Neutrophil (primary cell): ENCODE measurements at regions not wholly inside any gene's neighbourhood (a gene's known extent, or its start where the extent isn't known, plus 50 kb on each side); places are given as distances from the start of the nearest gene placed in this dataset.

ENCODE experiments used
- H3K27ac ChIP-seq: fragments of 200-600 bp; sonication (generic); 2 replicates; pipeline ENCODE4 v1.5.1; 2016; ENCODE audit warnings: mild to moderate bottlenecking, moderate library complexity
- H3K27me3 ChIP-seq: fragments of 200-600 bp; sonication (generic); 2 replicates; pipeline ENCODE4 v1.6.0; 2016; ENCODE audit warnings: mild to moderate bottlenecking
- H3K36me3 ChIP-seq: fragments of 200-600 bp; sonication (generic); 2 replicates; pipeline ENCODE4 v1.5.1; 2017
- H3K4me1 ChIP-seq, 2 experiments: fragments of 200-600 bp in 1 of 2; sonication (generic) in 1 of 2; 1 replicate in 1 of 2; 2 replicates in 1 of 2; pipeline versions ENCODE4 v1.5.1 to v1.6.1; 2013 to 2016; ENCODE audit warnings: low read depth in 1 of 2, low read length in 1 of 2, mild to moderate bottlenecking in 1 of 2, moderate library complexity in 1 of 2; ENCODE audit not compliant: control insufficient read depth in 1 of 2, insufficient read depth in 1 of 2
- H3K4me3 ChIP-seq, 2 experiments: fragments of 200-600 bp in 1 of 2; sonication (generic) in 1 of 2; 1 replicate in 1 of 2; 2 replicates in 1 of 2; pipeline ENCODE4 v1.5.1; 2013 to 2016; ENCODE audit warnings: low read depth in 1 of 2, low read length in 1 of 2, mild to moderate bottlenecking in 1 of 2, moderate library complexity in 1 of 2
- H3K9me3 ChIP-seq: fragments of 200-600 bp; sonication (generic); 2 replicates; pipeline ENCODE4 v1.5.1; 2016
- TF ChIP-seq, protein P1 (sequence below): fragments of 200-600 bp; sonication (generic); IDR thresholded peaks from 2 replicates; pipeline ENCODE4 v1.5.1; 2016; ENCODE audit warnings: antibody characterized with exemption

DNA sequence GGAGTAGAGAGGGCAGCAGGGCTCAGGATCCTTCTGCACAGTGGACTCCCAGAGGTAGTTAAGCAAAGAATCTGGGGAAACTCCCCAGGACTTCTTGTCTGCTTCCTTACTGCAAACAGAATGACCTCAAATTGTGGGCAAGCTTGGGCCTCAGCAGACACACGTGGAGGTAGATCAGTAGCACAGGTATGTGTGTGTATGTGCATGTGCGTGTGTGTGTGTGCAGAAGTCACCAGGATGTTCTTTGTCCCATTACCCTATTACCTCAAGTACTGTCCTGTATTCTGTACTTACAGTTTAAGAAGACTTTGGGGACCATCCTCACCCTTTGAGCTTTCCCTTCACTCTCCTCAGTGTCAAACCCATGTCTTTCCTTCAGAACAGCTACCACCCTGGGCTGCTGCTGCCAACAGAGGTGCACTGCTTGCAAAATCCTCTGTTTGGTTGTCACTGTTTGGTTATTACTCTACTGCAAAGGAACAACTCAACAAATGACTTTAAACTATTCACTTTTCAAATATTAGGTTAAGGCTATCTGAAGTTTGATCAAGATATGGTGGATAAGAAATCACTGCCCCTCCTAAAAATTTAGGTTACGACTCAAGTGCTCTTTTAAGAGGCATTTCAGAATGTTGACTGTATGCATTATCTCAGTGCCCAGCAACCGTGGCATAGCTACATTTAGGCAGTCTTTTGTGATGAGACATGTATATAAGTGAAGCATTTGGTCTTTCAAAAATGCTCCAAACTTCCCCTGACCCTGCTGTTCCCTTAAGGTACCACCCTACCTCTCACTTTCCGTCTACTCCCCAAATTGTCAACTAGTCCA is 78.2 kb upstream of the MBIP start:
- no peaks in the 10 kb centered on the region for H3K36me3 ChIP-seq
- no peaks in the 10 kb centered on the region for H3K27me3 ChIP-seq
- H3K9me3 ChIP-seq = no peaks in the 10 kb centered on the region
- H3K4me1 ChIP-seq = no peaks in the 10 kb centered on the region
- TF ChIP-seq, protein P1, sequence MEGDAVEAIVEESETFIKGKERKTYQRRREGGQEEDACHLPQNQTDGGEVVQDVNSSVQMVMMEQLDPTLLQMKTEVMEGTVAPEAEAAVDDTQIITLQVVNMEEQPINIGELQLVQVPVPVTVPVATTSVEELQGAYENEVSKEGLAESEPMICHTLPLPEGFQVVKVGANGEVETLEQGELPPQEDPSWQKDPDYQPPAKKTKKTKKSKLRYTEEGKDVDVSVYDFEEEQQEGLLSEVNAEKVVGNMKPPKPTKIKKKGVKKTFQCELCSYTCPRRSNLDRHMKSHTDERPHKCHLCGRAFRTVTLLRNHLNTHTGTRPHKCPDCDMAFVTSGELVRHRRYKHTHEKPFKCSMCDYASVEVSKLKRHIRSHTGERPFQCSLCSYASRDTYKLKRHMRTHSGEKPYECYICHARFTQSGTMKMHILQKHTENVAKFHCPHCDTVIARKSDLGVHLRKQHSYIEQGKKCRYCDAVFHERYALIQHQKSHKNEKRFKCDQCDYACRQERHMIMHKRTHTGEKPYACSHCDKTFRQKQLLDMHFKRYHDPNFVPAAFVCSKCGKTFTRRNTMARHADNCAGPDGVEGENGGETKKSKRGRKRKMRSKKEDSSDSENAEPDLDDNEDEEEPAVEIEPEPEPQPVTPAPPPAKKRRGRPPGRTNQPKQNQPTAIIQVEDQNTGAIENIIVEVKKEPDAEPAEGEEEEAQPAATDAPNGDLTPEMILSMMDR = no peak
- no peak overlapping the region for H3K27ac ChIP-seq
- no peak overlapping the region for H3K4me3 ChIP-seq

DNA sequence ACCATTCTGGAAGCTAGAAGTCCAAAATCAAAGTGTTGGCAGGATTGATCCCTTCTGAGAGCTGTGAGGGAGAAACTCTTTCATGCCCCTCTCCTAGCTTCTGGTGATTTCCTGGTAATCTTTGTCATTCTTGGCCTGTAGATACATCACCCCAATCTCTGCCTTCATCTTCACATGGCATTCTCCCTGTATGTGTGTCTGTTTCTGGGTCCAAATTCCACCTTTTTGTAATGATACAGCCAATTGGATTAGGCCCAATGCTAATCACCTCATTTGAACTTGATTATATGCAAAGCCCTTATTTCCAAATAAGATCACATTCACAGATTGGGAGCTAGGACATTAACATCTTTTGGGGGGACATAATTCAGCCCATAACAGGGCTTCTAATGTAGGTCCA is 76.9 kb upstream of the MBIP start:
- no peaks in the 10 kb centered on the region for H3K27me3 ChIP-seq
- TF ChIP-seq, protein P1 = no peak
- H3K9me3 ChIP-seq = no peaks in the 10 kb centered on the region
- H3K36me3 ChIP-seq = no peaks in the 10 kb centered on the region
- no peaks in the 10 kb centered on the region for H3K4me1 ChIP-seq
- no peak overlapping the region for H3K27ac ChIP-seq
- no peak overlapping the region for H3K4me3 ChIP-seq

DNA sequence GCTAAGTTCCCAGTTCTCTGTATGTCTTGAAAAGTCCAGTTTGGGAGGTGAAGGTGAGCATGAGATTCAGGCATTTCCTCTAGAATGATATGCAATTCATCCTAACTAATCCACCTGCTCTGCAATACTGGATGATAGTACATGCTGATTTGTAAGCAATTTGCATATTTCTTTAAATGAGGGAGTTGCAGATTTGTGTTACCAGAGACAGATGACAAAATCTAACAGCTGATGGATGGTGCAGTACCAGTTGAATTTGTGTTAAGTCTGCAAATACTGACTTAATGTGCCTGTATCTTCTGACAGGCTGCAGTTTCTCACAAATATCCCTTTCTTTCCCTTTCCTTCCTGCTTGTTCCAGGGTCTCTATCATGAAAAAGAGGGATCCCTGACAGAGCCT is 76.4 kb upstream of the MBIP start:
- Histone ChIP-seq H3K4me1 (no peaks in the 10 kb centered on the region), H3K27ac (no peak overlapping the region), H3K9me3 (no peaks in the 10 kb centered on the region), H3K4me3 (no peak overlapping the region), H3K36me3 (no peaks in the 10 kb centered on the region), H3K27me3 (no peaks in the 10 kb centered on the region)
- TF ChIP-seq, protein P1 = no peak

DNA sequence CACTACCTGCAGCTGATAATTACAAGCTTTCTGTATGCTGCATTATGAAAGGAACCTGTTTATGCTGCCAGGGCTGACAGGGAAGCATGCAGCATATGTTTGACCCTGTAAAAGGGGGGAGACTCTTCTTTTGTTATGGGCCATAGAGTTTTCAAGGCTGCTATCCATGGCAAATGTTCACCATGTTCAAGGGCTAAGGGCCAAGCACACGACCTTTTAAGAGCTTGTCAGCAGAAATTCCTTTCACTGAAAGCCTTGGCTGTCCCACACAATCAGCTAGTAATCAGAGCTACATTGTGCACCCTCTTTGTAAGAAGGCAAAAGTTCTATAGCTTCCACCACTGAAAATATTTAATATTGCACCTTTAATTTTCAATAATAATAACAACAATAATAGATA is 74.2 kb upstream of the MBIP start:
- Histone ChIP-seq H3K27me3 (peaks cover 3% of the 10 kb centered on the region), H3K27ac (no peak overlapping the region), H3K36me3 (no peaks in the 10 kb centered on the region), H3K9me3 (no peaks in the 10 kb centered on the region), H3K4me1 (no peaks in the 10 kb centered on the region), H3K4me3 (no peak overlapping the region)
- TF ChIP-seq, protein P1 = no peak

DNA sequence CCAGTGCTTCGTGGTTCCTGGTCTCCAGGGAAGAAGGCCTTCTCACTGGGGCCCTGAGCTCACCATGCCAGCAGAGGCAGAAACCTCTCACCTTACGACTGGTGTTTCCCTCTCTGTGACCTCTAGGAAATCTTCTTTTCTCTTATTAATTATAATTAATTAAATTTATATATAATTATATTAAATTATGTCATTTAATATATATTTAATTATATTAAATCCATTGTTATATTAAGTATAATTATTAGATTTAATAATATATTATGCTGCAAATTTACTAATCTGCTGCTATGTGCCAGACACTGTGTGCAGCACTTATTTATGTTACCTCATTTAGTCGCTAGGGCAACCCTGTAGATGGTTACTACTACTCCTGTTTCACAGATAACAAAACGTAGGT is 70.3 kb upstream of the MBIP start:
- H3K4me1 ChIP-seq = no peaks in the 10 kb centered on the region
- H3K4me3 ChIP-seq = no peak overlapping the region
- TF ChIP-seq, protein P1 = no peak
- no peaks in the 10 kb centered on the region for H3K9me3 ChIP-seq
- peaks cover 3% of the 10 kb centered on the region for H3K27me3 ChIP-seq
- H3K27ac ChIP-seq = no peak overlapping the region
- no peaks in the 10 kb centered on the region for H3K36me3 ChIP-seq
